Kidney (tissue), 13 donors: ENCODE measurements at regions not wholly inside any gene's neighbourhood (a gene's known extent, or its start where the extent isn't known, plus 50 kb on each side); places are given as distances from the start of the nearest gene placed in this dataset.

Experiments used
- DNase-seq, 5 donors: peaks; one replicate each; pipeline ENCODE4 v3.0.0-alpha.2; 2013 to 2020
- FAIRE-seq: peaks from 2 replicates; lab custom pipeline; 2012; peaks lifted over from hg19 to GRCh38; lab: Jason Lieb, UNC
- H3K27ac ChIP-seq, 2 donors: one replicate each; pipeline ENCODE4 v1.7.0; 2013; ENCODE audit warnings: low read depth in 2 of 2, low read length in 2 of 2, inconsistent platforms in 1 of 2
- H3K27me3 ChIP-seq: one replicate; pipeline ENCODE4 v1.7.1; 2013; ENCODE audit warnings: low read length, inconsistent platforms; ENCODE audit not compliant: control insufficient read depth, insufficient read depth
- H3K36me3 ChIP-seq, 3 donors: one replicate each; pipeline versions ENCODE4 v1.7.0 to v1.7.1; 2013; ENCODE audit warnings: low read length in 3 of 3, control low read depth in 1 of 3, inconsistent platforms in 1 of 3; ENCODE audit not compliant: insufficient read depth in 3 of 3, control insufficient read depth in 2 of 3
- H3K4me1 ChIP-seq, 3 donors: one replicate each; pipeline versions ENCODE4 v1.7.0 to v1.7.1; 2013; ENCODE audit warnings: low read length in 3 of 3, inconsistent platforms in 1 of 3, low read depth in 1 of 3; ENCODE audit not compliant: control insufficient read depth in 2 of 3, insufficient read depth in 2 of 3
- H3K4me3 ChIP-seq, 3 donors: one replicate each; pipeline versions ENCODE4 v1.7.0 to v1.8.1; 2013; ENCODE audit warnings: low read length in 3 of 3, control low read depth in 1 of 3, inconsistent platforms in 1 of 3
- H3K9ac ChIP-seq, 3 donors: one replicate each; pipeline versions ENCODE4 v1.7.0 to v1.7.1; 2013; ENCODE audit warnings: low read length in 3 of 3, control low read depth in 1 of 3, inconsistent platforms in 1 of 3
- H3K9me3 ChIP-seq, 3 donors: one replicate each; pipeline versions ENCODE4 v1.7.0 to v1.7.1; 2013; ENCODE audit warnings: low read length in 3 of 3, control low read depth in 1 of 3, inconsistent platforms in 1 of 3; ENCODE audit not compliant: control insufficient read depth in 2 of 3, insufficient read depth in 1 of 3
- CTCF ChIP-seq: IDR thresholded peaks from 3 replicates; pipeline ENCODE4 v1.5.1; 2012; ENCODE audit warnings: mild to moderate bottlenecking, moderate library complexity, borderline replicate concordance; ENCODE audit not compliant: insufficient read depth; ENCODE audit errors: extremely low read depth
- intact Hi-C: fragments of 100-400 bp; cut with DNase I; formaldehyde crosslinking; loops from one replicate; pipeline ENCODE4 v1.11.1; 2022
- donor health status: control.
- donor health status: control.
- donor health status: control.
- donor health status: control.
- donor health status: control.
- donor health status: DM: yes; HTN: yes; CAD: no.
- donor health status: Normal renal cell carcinoma (clear cell type).

DNA sequence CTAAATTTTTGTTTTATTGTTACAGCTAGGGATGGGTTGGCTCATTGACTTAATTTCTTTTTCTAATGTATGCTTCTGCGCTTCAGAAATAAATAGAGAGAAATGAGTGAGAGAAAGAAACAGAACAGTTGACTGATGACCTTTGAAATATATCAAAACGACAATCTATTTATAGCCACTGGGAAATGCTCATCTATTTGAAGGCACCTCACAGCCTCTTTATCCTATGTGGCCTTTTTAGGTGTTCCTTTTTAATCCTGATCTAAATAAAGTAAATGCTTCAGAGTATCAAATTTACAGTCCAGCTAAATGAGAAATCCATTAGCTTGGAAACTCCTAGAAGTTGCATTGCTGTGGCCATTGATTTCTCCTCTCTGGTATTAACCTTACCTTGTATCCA, 943.5 kb upstream of the CITED2 start:
- no peaks in the 10 kb centered on the region for H3K36me3 ChIP-seq
- intact Hi-C loops: no loop called here
- no peak overlapping the region for H3K4me3 ChIP-seq
- FAIRE-seq (no peak), DNase-seq (no peak)
- no peak overlapping the region for H3K9ac ChIP-seq
- H3K4me1 ChIP-seq: peaks cover 0 to 12% (median 0%) of the 10 kb centered on the region in 3 donors
- H3K9me3 ChIP-seq: no peaks in the 10 kb centered on the region
- no peak overlapping the region for H3K27ac ChIP-seq
- H3K27me3 ChIP-seq: no peaks in the 10 kb centered on the region
- TF ChIP-seq CTCF: no peak

- H3K36me3 ChIP-seq: no peaks in the 10 kb centered on the region
- no peak overlapping the region for H3K27ac ChIP-seq
- DNase-seq (no peak), FAIRE-seq (no peak)
- H3K9me3 ChIP-seq: no peaks in the 10 kb centered on the region
- H3K27me3 ChIP-seq: no peaks in the 10 kb centered on the region
- intact Hi-C loops: no loop called here
- no peak overlapping the region for H3K4me3 ChIP-seq
- no peak for TF ChIP-seq CTCF
- H3K4me1 ChIP-seq: peaks cover 0 to 12% (median 0%) of the 10 kb centered on the region in 3 donors
- no peak overlapping the region for H3K9ac ChIP-seq
Measured at GRCh38 chr6:140316966-140317365, 942.5 kb upstream of the CITED2 start.

GRCh38 chr6:140314682-140315081, 940.2 kb upstream of the CITED2 start:
- no peak for FAIRE-seq
- intact Hi-C loops: no loop called here

More at GRCh38 chr6:140314682-140315081, 940.2 kb upstream of the CITED2 start:
- H3K27ac ChIP-seq: no peak overlapping the region
- H3K4me3 ChIP-seq: no peak overlapping the region
- H3K4me1 ChIP-seq: peaks cover 0 to 8% (median 0%) of the 10 kb centered on the region in 3 donors
- no peaks in the 10 kb centered on the region for H3K27me3 ChIP-seq
- no peaks in the 10 kb centered on the region for H3K9me3 ChIP-seq
- no peaks in the 10 kb centered on the region for H3K36me3 ChIP-seq
- DNase-seq: no peak
- H3K9ac ChIP-seq: no peak overlapping the region
- TF ChIP-seq CTCF: no peak
